GM18498 (cell line): ENCODE measurements at regions not wholly inside any gene's neighbourhood (a gene's known extent, or its start where the extent isn't known, plus 50 kb on each side); places are given as distances from the start of the nearest gene placed in this dataset.

Experiments used
- ATAC-seq: cut with Tn5 transposase; IDR thresholded peaks from one replicate; pipeline ENCODE4 v1.9.1; 2021; ENCODE audit warnings: mild to moderate bottlenecking, moderate library complexity; ENCODE audit not compliant: unreplicated experiment

- no peak for ATAC-seq
Measured at GRCh38 chr13:108156749-108157148, 58.6 kb downstream of the LIG4 start.

DNA sequence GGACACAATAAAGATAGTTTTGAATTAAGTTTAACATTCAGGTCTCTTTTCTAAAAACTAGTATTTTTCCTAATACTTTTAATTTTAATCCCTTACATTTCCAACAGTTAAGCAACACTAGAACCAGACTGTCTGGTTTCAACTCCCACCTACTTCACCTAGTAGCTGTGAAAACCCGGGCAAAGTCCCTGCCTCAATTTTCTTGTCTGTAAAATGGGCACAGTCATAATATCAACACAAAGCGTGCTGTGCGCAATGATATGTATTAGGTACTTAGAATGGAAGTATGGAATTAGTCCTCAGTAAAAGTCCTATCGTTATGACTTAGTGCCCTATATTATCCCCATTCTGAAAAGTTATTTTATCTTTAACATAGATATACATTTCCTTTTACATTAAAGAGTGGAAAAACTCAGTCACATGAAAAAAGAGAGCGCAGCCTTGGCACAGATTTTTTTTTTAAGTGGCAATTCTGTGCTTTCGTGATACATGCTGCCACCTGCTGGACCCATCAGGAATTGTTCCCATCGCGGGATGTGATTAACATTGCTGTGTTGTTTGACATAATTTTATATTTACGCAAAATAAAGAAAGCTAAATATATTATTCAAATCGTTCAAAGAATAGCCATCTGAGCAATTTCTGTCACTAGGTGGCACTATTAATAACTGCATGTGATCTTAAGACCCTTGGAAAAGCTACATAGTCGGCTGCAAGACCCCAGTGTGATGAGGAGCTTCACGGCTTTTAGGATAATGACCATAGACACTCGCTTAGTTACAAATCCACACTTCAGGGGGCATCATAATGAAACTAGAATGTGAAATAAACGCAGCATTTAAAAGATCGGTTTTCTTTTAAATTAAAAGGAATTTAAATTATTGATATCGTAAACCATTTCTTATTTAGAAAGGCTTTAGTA, 59.9 kb downstream of the LIG4 start:
- no peak for ATAC-seq

DNA sequence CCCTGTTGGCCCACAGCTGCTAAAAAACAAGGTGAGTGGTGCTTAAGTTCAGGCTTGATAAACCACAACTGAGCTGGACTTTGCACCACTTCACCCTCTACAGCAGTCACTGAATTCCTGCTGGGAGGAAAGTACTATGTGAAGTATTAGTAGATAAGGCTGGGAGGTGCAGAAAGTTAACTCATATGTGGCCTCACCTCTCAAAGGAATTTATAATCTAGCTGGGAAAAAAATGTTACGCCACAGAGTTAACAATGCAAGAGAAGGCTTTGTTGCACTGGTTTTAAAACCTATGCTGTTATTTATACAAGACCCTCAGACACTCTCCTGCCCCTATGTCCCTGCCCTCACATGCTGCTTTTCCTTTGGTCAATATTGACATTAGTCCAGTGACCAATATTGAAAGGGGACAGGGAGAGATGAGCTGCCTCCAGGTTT, 60.9 kb downstream of the LIG4 start:
- ATAC-seq = no peak

GRCh38 chr13:108146642-108147041, 68.7 kb downstream of the LIG4 start:
- no peak for ATAC-seq

DNA sequence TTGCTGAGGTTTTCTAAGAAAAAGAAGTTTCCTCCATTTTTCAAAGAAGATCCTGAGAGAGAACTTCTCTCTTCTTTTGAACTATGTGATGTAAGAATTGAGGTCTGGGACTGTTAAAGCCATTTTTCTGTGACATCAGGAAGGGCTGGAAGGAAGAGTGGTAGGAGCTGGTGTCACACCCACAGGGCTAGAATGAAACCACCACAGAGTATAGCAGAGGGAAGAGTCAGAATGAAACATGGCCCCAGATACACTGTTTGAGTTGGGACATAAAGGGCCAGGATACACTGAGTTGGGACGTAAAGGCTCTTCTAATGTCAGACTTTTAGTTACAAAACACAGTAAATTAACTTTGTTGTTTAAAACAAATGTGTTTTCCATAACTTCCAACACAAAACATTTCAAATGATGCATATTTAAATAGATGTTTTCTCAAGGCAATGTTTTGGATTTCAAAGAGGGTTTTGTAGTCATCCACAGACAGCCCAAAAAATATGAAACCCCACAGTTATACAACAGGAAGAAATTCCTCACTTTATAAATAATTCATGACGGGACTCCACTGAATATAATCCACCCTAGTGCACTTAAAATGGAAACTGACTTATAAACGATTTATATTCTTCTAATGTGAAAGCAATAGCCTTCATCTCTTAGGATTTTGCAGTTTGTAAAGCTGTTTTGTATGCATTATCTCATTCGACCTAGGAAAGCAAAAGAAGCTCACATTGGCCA, 72.5 kb downstream of the LIG4 start:
- no peak for ATAC-seq

DNA sequence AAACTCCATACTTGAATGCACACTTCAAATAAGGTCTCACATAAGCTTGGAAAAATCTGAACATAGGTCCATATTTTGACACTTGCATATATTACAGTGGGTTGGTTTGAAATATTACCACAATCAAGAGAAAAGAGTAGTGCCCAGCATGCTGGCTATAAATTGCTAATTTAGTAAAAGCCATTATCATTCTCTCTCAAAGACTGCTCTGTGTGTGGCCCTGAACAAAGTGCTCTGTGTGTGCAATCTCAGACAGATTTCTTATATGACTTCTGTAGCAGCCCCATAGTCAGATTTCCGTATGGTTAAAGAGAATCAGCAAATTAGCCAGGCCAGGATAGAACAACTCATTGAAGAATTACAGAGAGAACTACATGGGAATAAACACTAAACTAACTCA, 78.2 kb downstream of the LIG4 start:
- ATAC-seq = no peak

DNA sequence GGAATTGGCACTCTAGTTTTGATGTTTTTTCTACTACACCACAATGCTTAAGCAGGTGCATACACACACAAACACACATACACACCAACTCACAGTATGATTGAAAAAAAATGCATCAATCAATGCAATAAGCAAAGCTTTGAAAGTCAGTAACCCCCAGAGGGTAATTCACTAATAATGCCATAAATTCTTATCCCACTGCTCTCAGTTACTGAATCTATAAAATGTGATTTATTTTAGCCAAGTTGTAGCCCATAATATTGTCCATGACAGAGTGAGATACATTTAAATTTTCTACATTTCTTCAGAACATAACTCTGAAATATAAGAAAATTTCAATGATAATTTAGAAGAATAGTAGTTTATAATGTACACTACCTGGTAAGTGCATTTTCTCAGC, 87.9 kb downstream of the LIG4 start:
- ATAC-seq = no peak

GRCh38 chr13:108126056-108126455, 89.3 kb downstream of the LIG4 start:
- no peak for ATAC-seq

DNA sequence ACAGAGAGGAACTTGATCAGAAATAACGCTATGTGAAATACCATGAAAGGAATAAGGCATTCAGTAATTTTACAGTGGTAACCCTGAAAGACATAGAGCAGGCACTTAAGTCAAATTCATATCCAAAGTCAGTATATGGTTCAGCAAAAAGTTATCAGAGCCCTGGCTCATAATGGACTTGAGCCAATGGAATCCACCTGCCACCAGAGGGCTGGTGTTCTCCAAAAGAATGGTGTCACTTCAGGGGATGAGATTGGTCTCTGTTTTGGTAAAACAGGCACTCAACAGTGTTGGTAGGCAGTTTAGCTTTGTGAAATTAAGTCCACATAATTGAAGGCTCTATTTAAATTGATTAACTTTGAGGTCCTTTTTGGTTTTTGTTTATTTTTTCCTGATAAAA, 93.9 kb downstream of the LIG4 start:
- no peak for ATAC-seq

DNA sequence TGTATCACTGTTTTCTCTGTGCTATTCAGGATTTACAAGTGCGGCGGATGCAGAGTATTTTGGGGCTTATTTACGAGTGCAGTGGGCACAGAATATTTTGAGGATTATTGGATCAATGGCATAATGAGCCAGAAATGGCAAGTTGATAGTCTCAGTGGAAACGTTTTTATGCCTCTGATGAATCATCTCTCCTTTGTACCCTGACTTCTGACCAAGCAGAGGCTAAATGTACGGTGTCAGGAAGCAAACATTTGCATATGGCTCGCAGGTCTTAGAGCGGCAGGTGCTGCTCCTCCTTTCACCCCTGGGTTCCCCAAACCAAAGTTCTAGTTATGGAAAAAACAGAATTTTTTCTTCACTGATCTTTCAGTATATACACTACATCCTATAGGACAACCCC, 94.5 kb downstream of the LIG4 start:
- ATAC-seq = no peak

DNA sequence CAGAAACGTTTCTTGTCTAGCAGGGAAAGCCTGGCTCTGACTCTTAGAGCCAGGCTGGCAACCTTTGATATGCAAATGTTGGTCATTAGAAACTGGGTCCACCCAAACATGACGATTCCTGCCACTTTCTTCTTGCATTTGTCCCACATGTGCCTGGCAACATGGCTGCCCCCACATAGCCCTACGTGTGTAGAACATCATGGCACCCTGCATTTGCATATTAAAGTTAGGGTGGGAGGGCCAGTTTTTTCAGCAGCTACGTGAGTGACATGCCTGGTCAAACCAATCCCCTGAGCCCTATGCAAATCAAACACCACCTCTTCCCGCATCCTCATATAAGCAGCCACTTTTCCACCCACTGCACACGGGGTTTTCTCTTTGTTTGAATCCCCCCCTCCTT, 95.0 kb downstream of the LIG4 start:
- no peak for ATAC-seq

GRCh38 chr13:108115738-108116137, 99.6 kb downstream of the LIG4 start:
- ATAC-seq = no peak

DNA sequence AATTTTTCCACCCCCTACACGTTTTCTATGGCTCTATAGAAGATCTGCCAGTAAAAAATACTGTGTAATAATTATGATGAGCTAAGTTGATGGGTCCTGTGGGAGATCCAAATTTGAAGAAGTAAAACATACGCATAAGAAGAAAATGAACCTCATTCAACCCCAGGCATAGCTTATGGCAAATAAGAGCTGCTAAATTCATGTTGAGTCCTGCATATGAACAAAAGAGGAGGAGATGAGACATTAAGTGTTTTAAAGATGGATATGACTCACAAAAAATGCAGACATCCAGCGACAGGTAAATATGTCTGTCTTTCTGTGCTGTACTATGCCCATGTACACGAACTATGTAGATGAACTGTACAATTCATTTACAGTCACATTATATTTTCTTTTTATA, 101.9 kb downstream of the LIG4 start:
- ATAC-seq = no peak

GRCh38 chr13:108104736-108105135, 110.6 kb downstream of the LIG4 start:
- no peak for ATAC-seq

GRCh38 chr13:108102771-108103170, 112.6 kb downstream of the LIG4 start:
- no peak for ATAC-seq

- no peak for ATAC-seq
Measured at GRCh38 chr13:108096301-108096915, 118.9 kb downstream of the LIG4 start.

DNA sequence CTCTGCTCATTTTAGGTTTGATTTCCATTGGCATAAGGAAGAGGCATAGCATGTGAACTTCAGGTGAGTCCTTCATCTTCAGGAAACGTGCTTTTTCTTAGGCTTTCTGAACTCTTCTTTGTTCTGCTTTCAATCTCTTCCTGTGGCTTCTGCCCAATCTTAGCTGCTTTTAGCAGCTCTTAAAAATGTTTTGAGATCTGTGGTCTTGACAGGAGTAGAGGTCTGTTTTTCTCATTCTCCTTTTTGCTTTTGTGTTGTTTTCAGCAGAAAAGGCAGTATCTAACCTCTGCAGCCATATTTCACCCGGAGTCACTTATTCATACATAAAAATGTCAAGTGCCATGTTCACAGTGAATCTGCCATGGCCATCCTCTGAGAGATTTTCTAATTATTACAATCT, 120.3 kb downstream of the LIG4 start:
- no peak for ATAC-seq

GRCh38 chr13:108093616-108094015, 121.7 kb downstream of the LIG4 start:
- no peak for ATAC-seq

GRCh38 chr13:108087810-108088209, 127.5 kb downstream of the LIG4 start:
- no peak for ATAC-seq

DNA sequence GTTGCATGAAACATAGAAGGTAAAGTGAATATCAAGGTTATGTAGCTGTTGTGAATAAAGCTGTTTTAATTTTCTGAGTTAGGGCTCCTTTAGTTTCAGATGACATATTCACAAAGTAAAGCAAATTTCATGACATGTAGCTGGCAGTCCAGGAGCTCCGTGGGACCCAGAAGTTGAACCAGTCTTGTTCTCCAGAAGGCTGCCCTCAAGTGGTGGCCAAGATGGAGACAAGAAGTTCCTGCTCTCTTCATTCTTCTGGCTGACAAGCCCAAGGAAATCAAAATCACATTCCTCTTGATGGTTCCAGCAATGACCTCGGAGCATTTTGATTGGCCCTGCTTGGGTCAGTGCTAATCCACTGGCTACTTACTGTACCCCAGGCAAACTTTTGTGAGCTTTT, 128.7 kb downstream of the LIG4 start:
- ATAC-seq = no peak

DNA sequence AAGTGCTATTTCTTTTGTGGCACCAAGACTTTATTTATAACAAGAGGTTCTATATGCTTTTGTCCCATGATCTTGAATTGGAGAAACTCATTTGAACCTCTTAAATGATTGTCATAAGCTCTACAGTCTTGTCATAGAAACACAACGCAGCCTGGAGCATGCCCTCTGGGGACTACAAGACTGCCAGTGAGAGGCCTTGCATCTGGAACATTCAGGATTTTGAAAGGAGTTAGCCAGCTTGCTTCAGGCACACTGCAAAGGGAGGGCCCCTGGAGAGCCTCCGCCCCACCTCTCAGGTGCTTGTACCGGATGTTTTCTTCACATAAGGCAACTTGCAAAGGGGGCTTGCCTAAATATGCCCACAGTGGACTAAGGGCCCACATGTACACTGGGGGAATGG, 130.5 kb downstream of the LIG4 start:
- ATAC-seq = no peak

GRCh38 chr13:108083056-108083455, 132.3 kb downstream of the LIG4 start:
- no peak for ATAC-seq
